CD4-positive, alpha-beta T cell treated with Interleukin-1 beta for 1 hour (primary cell): ENCODE measurements at regions not wholly inside any gene's neighbourhood (a gene's known extent, or its start where the extent isn't known, plus 50 kb on each side); places are given as distances from the start of the nearest gene placed in this dataset.
A peak's percentile ranks its signal among the peaks of the same experiment; 100 is the strongest.
"Not testable (repeated sequence)": the region's sequence is repeated elsewhere in the genome, so short reads cannot be mapped to it uniquely, and the experiment has no call there.

Experiments
- DNase-seq, 2 donors: peaks; one replicate each; pipeline ENCODE4 v3.0.0-alpha.2; 2020 to 2022

DNA sequence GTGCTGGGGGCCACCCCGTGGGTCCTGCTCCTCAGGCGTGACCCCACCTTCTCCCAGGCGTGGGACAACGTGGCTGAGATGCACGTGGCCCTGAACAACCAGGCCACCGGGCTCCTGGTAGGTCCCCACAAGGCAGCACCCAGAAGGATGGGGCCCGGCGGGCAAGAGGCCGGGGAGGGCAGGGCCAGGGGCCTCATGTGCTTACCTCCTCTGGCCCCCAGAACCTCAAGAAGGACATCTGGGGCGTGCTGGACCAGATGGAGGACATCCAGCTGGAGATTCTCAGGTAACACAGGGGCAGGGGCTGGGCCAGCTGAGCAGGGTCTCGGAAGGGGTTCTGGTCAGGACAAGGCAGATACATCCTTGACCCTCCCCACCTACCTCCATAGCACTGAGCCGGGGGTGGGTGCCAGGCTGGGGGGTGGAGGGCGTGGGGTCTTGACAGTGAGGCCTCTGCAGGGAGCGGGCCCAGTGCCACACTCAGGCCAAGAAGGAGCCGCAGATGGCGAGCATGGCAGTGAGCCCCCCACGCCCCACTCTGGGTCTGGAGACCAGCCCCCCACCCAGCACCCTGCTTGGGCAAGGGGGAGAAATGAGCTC is 186.3 kb downstream of the IGLL1 start:
- DNase-seq = no peak

DNA sequence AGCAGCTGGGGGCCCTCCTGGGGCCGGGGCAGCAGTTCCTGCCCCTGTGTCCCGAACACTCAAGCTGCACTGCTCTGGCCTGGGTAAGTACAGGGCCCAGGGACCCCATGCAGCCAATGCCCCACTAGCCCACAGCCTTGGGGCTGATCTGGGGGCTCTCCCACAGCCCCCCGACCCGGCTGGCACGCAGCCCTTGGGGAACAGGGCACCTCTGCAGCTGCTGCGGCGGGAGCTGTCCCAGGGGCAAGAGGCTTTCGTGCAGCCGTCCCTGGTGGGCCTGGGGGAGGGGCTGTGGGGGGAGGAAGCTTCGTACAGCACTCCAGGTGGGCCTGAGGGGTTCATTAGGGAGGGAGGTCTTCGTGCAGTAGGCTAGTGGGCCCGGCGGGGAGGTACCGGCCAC is 186.9 kb downstream of the IGLL1 start:
- DNase-seq = not testable (repeated sequence)

DNA sequence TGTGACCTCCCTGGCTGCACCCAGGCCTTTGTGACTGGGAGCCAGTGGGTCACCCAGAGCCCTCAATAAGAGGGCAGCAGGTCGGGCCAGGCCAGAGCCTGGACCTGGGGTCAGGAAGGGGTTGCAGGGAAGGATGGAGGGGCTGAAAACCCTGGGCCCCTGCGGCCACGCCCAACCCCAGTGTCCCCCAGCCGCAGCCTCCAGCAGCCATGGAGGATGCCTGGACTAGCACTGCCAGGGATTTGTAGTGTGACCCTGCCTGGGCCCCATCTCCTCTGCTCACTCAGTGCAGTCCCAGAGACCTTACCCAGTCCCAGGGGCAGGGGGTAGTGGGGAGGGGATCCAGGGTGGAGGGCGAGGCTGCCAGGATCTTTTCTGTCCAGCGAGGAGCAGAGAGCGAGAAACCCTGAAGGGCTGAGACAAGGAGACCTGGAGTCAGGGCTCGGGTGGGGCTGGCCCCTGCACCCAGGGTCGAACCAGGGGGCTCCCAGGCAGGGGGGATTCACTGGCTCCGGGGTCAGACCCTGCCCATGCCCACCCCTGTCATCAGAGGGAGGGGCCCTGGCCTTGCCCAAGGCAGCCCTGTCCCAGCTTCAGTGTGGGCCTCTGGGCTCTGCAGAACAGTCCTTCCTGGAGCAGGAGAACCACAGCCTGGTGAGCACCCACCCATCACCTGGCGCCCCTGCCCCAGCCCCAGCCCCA is 187.5 kb downstream of the IGLL1 start:
- DNase-seq = no peak

DNA sequence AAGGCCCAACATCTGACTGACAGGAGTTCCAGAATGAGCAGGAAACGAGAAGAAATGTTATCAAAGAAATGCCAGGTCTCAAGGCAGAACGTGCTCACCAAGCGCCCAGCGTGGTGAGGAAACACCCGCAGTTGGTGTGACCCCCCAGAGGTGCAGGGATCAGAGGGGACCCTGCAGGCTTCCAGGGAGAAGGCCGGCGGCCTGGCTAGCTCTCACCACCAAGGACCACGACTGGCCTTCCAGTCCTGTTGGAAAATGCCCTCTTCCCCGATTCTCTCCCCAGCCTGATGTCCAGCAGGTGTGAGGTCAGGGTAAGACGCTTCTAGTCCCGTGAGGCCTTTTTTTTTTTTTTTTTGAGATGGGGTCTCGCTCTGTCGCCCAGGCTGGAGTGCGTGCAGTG is 189.1 kb downstream of the IGLL1 start:
- no peak for DNase-seq

DNA sequence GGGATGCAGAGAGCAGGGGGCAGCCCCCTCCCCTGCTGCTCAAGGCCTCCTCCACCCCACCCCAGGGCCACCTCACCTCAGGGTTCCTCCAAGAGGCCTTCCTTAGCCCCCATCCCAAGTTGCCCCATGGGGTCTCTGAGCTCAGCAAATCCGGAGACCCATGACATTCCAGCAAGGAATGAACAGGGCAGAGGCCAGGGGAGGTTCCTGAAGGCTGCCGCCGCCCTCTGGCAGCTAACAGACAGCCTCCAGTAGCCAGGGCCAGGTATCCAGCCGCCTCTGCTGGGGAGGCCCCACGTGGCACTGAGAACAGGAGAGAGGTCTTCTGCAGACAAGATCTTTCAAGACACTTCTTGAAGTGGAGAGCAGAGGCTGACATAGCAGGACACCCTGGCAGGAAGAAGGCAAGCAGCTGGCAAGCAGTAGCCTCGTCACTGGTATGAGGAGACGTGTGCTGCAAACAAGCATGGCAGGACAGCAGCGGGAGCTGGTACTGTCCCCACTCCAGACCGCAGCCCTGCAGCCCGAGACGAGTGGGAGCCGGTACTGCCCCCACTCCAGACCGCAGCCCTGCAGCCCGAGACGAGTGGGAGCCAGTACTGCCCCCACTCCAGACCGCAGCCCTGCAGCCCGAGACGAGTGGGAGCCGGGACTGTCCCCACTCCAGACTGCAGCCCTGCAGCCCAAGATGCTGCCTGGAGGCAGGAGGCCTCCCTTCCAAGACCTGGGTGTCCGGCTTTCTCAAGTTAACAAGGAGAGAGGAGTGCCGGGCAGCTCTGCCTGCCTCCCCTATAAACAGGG is 190.6 kb downstream of the IGLL1 start:
- DNase-seq = no peak

DNA sequence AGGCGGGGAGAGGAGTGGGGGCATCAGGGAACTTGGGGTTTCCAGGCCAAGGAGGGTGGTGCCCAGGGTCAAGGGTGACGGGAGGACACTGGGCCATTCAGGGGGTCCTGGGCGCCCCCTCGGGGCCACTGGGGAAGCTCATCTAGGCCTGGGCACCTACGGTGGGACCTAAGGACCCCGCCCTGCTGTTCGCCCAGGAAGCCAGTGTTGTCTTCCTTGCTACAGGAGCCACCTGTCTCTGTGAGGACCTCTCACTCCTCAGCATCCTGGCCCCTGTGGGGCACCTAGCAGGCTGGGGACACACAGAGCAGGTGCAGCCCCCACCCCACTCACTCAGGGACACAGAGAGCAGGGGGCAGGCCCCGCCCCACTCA is 191.6 kb downstream of the IGLL1 start:
- DNase-seq = no peak

DNA sequence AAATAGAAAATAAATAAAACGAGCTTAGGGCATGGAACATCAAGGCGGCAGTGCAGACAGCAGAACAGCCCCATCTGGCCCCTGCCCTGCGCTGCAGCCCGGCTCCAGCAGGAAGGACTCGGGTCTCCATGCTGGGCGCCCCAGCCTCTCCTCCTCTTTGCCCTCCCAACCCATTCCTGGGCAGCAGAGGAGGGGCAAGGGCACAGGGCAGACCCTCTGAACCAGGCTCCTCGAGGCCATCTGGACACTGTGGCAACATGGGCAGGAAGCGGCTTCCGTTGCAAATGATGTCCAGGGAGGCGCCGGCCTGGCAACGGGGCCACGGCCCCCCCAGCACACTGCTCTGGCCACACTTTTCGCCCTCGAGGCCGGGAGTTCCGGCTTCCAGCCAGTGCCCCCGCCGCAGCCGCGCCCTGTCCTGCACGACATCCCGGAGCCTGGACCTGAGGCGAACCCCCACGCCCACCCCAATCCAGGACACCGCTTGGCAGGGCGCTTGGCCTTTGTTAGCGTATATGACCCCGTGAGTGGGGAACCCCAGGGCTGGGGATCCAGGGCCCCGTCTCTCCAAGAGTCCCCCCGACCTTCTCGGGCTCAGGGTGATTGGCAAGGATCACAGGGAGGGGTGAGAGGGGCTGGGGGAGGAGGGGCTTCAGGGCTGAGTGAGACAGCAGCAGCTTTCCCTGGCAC is 192.1 kb downstream of the IGLL1 start:
- no peak for DNase-seq

DNA sequence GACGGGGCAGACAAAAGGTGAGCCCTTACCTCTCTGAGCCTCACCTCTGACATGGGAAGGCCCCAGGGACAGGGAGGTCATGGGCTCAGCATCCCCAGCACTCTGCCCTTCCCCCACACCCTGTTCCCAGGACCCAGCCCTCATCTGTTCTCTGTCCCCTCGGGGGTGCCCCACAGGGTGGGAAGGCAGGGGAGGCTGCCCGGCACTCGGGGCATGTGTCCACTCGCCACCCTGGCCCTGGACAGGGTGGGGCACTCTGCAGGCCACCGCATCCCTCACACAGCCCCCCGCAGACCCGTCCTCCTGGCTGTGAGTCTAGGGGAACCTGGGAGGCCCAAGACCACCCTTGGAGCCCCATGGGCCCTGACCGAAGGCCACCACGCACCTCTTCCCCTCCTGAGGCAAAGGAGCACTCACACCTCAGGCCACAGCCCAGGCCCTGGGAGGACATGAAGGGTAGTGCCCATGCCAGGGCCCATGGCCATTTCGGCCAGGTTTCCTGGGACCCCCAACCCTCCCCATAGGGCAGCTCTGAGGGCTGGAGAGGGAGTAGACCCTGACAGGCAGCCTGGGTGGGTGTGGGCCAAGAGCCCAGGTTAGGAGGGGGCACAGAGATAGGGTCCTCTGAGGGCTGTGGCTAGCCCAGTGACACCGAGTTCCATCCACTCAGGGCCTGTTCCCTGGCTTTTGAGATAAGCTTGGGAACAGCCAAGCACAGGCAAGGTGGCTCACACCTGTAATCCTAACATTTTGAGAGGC is 193.1 kb downstream of the IGLL1 start:
- DNase-seq = no peak

DNA sequence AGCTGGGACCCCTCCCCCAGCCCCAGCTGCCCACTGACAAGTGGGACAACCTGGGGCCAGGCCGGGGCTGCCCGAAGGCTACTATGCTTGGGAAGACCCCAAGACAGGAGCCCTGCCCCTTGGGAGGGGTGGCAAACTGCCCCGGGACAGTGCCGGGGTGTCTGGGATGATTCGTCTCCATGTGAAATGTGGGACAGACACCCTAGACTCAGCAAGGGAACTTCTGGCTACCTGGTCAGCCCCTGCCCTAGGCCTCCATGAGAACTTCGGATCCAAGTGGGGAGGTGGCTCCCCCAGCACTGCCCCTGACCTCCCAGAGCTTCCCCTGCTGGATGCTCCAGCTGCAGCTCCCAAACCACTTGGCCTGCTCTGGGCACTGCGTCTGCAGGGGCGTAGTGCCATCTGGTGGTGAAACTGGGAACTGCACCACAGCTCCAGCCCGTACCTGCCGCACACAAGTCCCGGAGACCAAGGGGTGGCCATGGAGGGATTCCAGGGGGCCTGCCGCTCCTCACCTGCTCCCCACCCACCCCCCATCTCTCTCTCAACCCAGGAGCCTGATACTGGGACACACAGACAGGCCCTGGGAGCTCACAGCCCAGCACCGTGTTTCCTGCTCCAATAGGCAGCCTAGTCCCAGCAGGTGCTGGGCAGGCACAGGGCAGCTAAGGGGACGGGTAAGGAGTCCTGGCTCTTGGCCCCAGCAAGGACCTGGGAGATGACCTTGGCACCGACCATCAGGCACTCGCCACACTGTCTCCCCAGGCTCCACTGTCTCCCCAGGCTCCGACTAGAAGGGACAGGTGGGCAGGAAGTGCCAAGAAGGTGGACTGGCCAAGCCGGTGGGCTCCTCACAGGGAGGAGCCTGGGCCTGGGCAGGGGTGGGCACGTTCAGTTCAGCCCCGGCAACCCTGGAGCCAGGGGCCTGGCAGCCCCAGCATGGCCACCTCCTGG is 194.1 kb downstream of the IGLL1 start:
- DNase-seq = peak; percentile 70 to 78

DNA sequence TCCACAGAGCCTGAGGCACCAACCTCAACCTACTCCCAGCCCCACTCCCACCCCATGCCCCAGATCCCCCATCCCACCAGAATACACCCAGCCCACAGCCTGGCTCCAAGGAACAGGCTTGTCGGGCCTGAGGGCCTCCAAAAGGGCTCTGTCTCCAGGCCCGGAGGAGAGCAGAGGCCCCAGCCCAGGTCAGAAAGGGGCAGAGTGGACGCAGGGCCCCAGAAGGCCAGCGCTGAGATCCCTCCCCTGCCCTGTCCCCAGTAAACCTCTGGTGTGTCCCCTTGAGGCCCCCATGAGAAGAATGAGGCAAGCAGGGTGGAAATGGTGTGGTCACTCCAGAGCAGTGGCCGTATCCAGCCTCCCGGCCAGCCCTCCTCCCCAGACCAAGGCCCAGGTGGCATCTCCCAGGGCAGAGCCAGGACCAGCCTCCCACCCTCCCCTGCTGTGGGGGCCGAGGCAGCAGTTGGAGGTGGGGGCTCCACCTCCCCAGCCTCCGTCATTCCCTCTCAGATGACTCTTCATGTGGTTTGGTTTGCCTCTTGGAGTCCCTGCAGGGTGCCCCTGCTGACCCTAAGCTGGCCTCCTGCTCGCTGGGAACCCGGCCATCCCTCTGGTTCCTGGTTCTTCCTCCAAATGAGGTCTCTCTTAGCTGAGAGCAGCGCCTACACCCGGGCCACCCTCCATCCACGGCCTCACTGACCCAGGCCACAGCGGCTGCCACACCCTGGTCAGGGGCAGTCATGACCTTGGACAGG is 195.0 kb downstream of the IGLL1 start:
- DNase-seq = no peak

DNA sequence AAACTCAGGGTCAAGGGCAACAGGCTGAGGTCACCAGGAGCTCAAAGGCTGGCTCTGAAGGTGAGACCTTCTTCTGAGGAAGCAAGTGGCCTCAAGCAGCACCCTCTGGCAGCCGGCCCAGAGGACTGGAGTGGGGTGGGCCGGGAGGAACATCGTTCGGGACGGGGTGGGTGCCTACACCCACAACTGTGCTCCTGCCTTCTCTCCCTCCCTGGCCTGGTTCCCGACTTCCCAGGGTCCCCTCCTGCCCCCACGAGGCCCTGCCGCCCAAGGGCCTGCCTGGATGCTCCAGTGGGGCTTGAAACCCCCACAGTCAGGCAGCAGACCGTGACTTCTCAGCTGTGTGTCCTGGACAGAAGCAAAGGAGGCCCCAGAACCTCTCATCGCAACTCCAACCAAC is 195.7 kb downstream of the IGLL1 start:
- no peak for DNase-seq

DNA sequence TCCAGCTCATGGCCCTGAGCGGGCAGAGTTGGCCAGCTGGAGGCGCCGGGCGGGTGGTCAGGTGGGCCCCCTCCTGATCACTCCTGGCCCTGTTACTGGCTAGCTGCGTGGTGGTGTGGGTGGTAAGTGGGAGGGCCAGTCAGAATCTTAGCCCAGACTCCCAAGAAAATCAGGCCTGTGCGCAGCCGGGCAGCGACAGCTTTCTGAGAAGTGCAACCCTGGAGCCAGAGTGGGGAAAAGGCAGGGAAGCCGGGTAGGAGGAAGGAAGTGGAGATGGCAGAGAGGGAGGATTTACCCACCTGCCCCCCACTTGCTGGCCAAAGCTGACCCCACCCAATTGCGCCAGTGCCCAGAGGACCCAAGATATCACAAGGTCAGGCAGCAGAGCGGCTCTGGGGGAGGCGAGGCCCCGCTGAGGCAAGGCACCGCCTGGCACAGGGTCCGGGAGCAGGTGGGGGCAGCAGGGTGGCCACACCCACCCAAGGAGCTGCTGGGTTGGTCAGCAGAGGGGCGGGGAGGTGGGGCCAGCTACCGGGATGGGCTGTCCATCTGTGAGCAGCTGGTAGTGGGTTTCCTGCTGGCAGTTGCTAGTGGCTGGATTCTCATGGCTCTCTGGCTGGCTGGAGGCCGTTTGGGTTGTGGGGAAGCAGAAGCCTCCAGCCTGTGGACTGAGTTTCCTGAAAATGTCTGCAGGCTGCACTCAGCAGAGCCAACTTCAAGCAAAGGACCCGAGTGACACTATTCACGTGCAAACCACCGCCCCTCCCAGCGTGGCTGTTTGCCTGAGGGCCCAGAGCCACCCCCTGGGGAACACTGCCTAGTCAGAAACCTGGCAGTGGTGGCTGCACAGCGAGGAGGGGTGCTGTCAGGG is 196.4 kb downstream of the IGLL1 start:
- DNase-seq = no peak

DNA sequence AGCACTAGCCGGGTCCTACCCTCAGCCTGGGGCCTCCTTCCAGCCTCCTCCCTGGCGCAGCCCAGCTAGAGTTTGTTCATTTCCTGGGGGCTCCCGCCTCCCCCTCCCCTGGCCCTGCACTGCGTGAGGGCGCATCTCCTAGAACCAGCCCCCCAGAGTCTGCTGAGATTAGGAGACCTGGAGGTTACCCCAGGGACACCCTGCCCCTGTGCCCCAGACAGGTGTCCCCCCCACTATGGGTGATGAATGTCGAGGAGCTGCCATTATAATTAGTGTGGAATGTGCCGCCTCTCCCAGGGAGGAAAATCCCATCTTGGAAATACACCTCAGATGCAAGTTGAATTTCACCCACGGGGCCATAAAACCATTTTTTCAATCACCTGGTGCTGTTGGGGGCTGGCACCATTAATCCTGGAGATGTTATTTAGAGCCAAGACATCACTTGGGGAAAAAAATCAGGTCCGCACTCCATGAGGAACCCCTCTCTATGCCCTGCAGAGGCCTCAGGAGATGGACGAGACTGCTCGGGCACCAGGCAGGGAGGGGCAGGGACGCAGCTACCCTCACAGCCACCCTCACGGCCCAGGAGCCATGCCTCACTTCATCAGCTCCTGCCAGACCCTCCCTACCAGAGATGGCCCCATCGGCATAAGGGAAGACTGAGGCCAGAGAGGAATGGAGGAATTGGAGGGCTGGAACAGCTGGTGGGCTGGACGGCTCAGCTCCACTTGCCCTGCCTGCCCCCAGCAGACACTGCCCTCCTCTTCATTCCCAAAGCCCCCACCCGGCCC is 197.5 kb downstream of the IGLL1 start:
- DNase-seq = no peak

DNA sequence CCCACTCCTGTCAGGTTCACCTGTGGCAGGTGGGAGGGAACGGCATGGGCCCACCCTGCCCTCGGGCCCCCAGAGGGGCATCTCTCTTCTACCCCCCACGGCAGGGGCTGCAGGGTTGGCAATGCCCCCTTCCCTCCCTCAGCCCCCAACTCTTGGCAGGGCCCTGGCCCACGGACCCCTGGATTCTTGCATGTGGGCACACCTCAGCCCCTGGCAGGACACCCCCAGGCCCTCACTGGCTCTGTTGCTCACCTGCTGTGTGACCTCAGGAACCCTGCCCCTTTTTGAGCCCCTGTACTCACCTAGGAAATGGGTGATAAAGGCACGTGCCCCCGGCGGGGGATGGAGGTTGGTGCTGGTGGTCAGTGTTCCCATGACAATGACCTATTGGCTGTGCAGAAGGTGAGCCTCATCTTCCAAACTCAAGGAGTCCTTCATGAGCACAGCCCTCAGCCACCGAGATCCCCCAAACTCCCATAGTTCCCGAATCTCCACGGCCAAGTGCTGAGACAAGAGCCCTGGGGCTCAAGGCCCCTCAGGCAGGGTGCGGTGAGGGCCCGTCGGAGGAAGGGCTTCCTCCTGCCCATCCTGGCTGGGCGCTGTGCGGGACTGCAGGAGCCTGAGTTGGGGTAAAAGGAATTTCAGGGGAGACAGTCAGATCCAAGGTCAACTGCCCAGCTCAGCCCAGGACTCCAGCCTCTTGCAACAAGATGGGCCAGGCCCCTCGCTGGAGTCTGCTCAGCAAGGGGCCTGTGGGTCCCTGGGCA is 198.2 kb downstream of the IGLL1 start:
- no peak for DNase-seq

DNA sequence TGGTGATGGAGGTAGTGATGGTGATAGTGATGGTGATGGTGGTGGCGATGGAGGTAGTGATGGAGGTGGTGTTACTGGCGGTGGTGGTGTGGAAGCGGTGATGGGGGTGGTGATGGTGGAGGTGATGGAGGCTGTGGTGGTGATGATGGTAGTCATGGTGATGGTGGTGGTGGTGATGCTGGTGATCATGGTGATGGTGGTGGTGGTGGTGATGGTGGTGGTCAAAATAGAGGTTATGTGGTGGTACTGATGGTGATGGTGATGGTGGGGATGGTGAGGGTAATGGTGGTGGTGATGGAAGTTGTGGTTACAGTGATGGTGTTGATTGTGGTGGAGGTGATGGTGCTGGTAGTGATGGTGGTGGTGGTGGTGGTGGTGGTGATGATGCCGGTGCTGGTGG is 199.2 kb downstream of the IGLL1 start:
- no peak for DNase-seq

DNA sequence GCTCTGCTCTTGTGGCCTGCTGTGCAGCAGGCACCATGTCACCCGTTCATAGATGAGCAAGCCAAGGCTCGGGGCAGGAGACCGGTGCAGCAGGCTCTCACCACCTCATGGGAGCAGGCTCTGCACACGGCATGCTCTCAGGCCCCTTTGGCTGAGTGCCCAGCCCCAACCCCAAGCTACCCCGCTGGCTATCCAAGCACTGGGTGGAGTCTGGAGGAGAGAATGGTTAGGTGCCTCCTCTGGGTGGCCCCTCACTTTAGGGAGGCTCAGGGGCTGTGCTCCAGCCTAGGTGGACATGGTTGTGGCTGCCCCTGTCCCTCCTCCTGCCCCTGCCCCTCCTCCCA is 199.9 kb downstream of the IGLL1 start:
- no peak for DNase-seq

DNA sequence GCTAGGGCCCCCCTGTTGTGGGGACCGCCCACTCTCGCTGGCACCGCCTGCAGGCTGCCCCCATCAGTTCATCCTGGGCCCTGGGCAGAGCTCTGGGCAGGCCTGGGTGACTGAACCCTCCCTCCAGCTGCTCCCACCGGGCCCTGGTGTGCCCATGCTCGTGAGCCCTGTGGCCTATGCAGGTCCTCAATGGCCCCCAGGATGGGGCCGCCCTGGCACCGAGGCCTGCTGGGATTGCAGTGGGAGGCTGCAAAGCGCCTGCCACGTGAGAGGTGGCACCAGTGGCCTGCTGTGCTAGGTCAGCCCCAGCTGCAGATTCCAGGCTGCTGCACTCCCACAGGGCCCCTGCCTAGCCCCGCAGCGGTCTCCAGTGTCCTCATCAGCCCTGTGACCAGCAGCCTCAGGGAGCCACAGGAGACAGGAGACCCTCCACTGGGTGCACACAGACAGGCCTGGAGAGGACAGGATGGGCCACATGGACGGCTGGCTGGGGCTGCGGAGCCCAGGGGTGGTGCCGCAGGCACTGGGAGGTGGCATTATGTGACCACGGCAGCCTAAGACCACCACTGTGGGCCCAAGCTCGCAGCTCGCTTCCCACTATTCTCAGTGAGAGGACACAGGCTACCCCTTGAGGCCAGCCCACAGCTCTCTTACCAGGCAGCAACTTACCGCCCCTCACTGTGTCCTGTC is 199.4 kb downstream of the BCR start:
- not testable (repeated sequence) for DNase-seq

DNA sequence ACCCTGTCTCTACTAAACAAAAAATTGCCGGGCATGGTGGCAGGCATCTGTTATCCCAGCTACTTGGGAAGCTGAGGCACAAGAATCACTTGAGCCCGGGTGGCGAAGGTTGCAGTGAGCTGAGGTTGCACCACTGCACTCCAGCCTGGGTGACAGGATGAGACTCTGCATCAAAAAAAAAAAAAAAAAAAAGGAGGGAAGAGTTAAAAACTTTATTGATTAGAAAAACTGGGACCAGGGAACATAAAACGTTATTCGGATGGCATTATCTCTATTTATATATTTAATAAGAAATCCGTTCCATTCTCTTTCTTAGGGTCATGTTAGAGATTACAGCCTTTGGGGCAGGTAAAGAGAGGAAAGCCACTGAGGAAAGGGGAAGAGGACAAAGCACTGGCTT is 197.5 kb downstream of the BCR start:
- no peak for DNase-seq
